GM10266 (cell line): ENCODE measurements at regions not wholly inside any gene's neighbourhood (a gene's known extent, or its start where the extent isn't known, plus 50 kb on each side); places are given as distances from the start of the nearest gene placed in this dataset.

Experiments used
- DNase-seq: peaks from one replicate; pipeline ENCODE4 v3.0.0; 2012; ENCODE audit errors: extremely low spot score
- TF ChIP-seq, protein P1 (sequence below): IDR thresholded peaks from 2 replicates; pipeline ENCODE4 v1.5.1; 2012; ENCODE audit warnings: mild to moderate bottlenecking, low read depth; ENCODE audit not compliant: control insufficient read depth, insufficient read depth; ENCODE audit errors: missing control alignments

- DNase-seq = no peak
- TF ChIP-seq, protein P1, sequence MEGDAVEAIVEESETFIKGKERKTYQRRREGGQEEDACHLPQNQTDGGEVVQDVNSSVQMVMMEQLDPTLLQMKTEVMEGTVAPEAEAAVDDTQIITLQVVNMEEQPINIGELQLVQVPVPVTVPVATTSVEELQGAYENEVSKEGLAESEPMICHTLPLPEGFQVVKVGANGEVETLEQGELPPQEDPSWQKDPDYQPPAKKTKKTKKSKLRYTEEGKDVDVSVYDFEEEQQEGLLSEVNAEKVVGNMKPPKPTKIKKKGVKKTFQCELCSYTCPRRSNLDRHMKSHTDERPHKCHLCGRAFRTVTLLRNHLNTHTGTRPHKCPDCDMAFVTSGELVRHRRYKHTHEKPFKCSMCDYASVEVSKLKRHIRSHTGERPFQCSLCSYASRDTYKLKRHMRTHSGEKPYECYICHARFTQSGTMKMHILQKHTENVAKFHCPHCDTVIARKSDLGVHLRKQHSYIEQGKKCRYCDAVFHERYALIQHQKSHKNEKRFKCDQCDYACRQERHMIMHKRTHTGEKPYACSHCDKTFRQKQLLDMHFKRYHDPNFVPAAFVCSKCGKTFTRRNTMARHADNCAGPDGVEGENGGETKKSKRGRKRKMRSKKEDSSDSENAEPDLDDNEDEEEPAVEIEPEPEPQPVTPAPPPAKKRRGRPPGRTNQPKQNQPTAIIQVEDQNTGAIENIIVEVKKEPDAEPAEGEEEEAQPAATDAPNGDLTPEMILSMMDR = no peak
Observed at GRCh38 chr18:51397347-51397962, 200.0 kb upstream of the MEX3C start.

DNA sequence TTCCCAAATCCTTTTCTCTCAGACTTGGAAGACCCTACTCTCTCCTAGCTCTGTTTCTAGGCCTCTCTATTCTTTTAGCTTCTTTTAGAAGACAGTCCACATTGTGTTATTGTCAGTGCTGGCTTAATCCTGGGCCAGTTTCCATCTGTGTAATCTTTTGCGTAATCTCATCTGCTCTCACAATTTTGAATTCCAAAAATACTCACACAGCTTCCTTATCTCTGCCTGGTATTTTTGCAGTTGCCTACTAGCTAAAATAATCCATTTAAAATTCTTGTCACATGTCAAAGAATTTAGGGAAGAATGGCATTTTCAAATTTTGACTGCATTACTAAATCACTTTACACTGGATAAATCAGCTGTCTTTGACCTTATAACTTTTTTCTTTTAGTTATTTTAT is 200.6 kb upstream of the MEX3C start:
- DNase-seq = no peak
- TF ChIP-seq, protein P1 = no peak

DNA sequence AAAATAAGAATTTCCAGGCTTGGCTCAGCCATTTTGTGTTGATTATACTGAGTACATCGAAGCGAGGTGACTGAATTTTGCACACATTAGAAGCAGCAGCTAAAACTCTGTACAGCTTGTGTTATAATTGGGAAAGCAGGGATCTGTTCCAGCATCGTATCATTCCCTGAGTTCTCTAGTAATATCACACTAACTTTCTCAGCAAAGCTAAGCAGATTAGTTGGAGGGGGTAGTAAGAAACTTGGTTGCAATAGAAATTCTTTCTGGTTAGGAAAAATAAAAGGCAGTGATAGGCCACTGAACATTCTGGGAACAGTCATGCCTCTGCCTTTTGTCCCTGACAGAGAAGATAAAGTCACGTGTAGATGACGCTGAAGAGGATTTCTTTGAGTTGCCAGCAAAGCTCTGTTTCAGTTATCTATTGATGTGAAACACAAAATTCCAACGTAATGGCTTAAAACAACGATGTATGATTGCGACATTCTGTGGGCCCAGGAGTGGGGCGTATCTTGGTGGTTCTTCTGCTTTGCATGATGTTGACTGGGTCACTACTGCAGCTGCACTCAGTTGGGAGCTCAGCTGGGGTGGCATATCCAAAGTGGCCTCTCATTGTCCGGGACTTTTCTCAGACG is 202.1 kb upstream of the MEX3C start:
- TF ChIP-seq, protein P1 = no peak
- DNase-seq = no peak

DNA sequence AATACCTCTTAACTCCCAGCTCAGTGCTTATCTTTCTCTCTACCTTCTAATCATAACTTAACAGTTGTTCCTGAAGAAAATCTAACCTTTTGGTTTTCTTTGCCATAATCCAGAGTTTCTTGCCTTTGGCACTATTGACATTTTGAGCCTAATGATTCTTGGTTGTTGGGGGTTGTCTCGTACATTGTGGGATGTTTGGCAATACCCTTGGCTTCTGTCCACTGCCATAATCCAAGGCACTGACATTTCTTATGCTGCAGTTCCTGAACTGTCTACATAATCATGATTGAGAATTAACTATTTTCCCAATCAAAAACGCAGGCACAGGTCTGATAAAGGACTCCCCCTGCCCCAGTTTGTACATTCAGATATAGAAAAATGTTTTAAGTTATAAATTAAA is 203.2 kb upstream of the MEX3C start:
- no peak for DNase-seq
- TF ChIP-seq, protein P1 = no peak

DNA sequence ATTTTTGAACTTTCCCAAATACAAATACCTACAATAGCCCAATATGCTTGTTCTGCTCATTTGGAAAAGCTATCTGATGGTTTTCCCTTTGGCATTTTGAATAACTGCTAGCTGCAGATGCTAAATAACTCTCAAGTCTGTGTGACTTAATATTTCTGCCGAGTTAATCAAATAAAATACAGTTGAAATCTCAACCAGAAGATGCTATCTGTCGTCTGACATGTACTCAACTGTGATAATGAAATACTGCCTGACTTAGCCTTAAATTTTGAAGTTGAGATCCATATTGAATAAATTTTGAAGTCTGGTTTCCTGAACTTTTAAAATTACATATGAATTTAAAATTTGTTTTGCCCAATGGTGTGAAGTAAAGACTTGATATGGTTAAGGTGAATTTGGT is 204.4 kb upstream of the MEX3C start:
- DNase-seq = no peak

DNA sequence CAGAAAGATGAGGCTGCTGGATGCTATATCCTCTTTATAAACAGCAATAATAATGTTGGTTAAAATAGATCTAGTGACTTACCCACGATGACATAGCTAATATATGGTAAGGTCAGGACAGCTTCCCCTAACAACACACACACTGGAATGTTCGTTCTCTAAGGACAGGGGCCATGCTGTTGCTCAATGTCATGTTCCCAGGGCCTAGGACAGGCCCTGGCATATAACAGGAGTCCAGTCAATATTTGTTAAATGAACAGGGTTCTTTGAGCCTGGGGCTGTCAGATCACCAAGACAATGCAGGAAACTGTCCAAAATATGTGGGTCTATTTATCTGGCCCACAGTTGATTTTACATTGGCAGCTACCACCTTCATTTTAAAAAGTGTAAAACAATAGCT is 207.1 kb upstream of the MEX3C start:
- TF ChIP-seq, protein P1 = no peak
- DNase-seq = no peak

More for the DNA sequence above, 204.4 kb upstream of the MEX3C start:
- TF ChIP-seq, protein P1 = no peak
